ENCODE measurements at regions not wholly inside any gene's neighbourhood (a gene's known extent, or its start where the extent isn't known, plus 50 kb on each side); places are given as distances from the start of the nearest gene placed in this dataset.

DNA sequence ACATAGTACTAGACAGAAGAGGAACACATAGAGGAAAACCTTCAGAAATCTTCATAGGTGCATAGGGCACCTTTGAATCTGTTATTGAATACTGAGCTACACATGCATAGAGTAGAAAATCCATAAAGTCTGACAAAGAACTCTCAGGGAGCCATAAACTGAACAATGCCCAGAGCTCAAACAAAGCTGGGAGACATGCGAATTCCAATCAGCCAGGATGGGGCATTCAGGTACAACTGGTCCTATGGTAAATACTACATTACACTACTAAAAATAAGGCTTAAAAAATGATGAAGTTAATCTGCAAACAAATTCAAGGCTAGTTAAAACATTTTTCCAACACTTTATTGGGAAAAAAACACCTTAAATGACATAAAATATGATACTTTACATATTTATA is 259.7 kb downstream of the DIO2 start:
- no peak overlapping the region for H3K4me3 Mint-ChIP-seq
- H3K4me1 Mint-ChIP-seq: no peaks in the 10 kb centered on the region
- ATAC-seq (no peak), DNase-seq (no peak)
- H3K27ac Mint-ChIP-seq: no peak overlapping the region
- H3K27me3 Mint-ChIP-seq: no peaks in the 10 kb centered on the region
- peaks cover 21 to 34% of the 10 kb centered on the region in 2 donors for H3K9me3 Mint-ChIP-seq

- no peak for ATAC-seq
- H3K27me3 Mint-ChIP-seq: no peaks in the 10 kb centered on the region
- no peaks in the 10 kb centered on the region for H3K4me1 Mint-ChIP-seq
- no peak for DNase-seq
- no peak overlapping the region for H3K27ac Mint-ChIP-seq
- H3K4me3 Mint-ChIP-seq: no peak overlapping the region
- H3K9me3 Mint-ChIP-seq: peaks cover 13 to 20% of the 10 kb centered on the region in 2 donors
Observed at GRCh38 chr14:79949906-79950305, 261.4 kb downstream of the DIO2 start.

GRCh38 chr14:79947440-79948054 is 263.8 kb downstream of the DIO2 start:
- no peak overlapping the region for H3K4me3 Mint-ChIP-seq
- DNase-seq (no peak), ATAC-seq (no peak)
- H3K27ac Mint-ChIP-seq: no peak overlapping the region
- no peaks in the 10 kb centered on the region for H3K4me1 Mint-ChIP-seq
- no peaks in the 10 kb centered on the region for H3K27me3 Mint-ChIP-seq
- peaks cover 11 to 19% of the 10 kb centered on the region in 2 donors for H3K9me3 Mint-ChIP-seq

- DNase-seq (no peak), ATAC-seq (no peak)
- no peaks in the 10 kb centered on the region for H3K27me3 Mint-ChIP-seq
- no peaks in the 10 kb centered on the region for H3K4me1 Mint-ChIP-seq
- H3K4me3 Mint-ChIP-seq: no peak overlapping the region
- H3K27ac Mint-ChIP-seq: no peak overlapping the region
- peaks cover 6 to 17% of the 10 kb centered on the region in 2 donors for H3K9me3 Mint-ChIP-seq
Observed at GRCh38 chr14:79939235-79939634, 272.1 kb downstream of the DIO2 start.

DNA sequence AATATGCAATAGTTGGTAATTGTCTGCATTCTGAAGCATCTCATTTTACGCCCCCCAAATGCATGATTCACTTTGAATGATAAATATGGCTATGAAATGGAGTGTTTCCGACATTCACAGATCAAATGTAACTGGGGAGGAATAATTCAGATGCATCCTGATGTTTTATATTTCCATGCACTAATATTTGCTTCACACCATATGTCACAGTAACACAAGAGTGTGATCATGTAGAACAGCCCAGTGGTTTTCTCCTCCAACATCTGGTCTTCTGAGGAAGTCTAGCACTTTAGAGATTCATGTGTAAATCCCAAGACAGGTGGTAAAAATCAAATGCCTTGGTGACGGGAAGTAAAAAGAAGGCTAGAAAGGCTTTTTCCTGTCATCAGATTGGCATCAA is 273.1 kb downstream of the DIO2 start:
- DNase-seq (no peak), ATAC-seq (no peak)
- no peaks in the 10 kb centered on the region for H3K27me3 Mint-ChIP-seq
- no peak overlapping the region for H3K4me3 Mint-ChIP-seq
- H3K9me3 Mint-ChIP-seq: peaks cover 0 to 9% of the 10 kb centered on the region in 2 donors
- H3K27ac Mint-ChIP-seq: no peak overlapping the region
- H3K4me1 Mint-ChIP-seq: no peaks in the 10 kb centered on the region

GRCh38 chr14:79937433-79937832 is 273.9 kb downstream of the DIO2 start:
- Mint-ChIP-seq H3K27me3 (no peaks in the 10 kb centered on the region), H3K4me3 (no peak overlapping the region), H3K27ac (no peak overlapping the region), H3K4me1 (no peaks in the 10 kb centered on the region), H3K9me3 (peaks cover 0 to 5% of the 10 kb centered on the region in 2 donors)
- ATAC-seq (no peak), DNase-seq (no peak)

- Mint-ChIP-seq H3K4me3 (no peak overlapping the region), H3K4me1 (no peaks in the 10 kb centered on the region), H3K9me3 (peaks cover 15 to 52% of the 10 kb centered on the region in 2 donors), H3K27me3 (no peaks in the 10 kb centered on the region), H3K27ac (no peak overlapping the region)
- DNase-seq (no peak), ATAC-seq (no peak)
Observed at GRCh38 chr14:79924551-79924950, 286.8 kb downstream of the DIO2 start.

- Mint-ChIP-seq H3K4me1 (no peaks in the 10 kb centered on the region), H3K4me3 (no peak overlapping the region), H3K9me3 (peaks cover 12 to 27% of the 10 kb centered on the region in 2 donors), H3K27ac (no peak overlapping the region), H3K27me3 (no peaks in the 10 kb centered on the region)
- DNase-seq (no peak), ATAC-seq (no peak)
Observed at GRCh38 chr14:79920180-79920692, 291.1 kb downstream of the DIO2 start.
